Thyroid gland (tissue), 4 donors: ENCODE measurements at regions not wholly inside any gene's neighbourhood (a gene's known extent, or its start where the extent isn't known, plus 50 kb on each side); places are given as distances from the start of the nearest gene placed in this dataset.

ENCODE experiments used
- DNase-seq, 2 donors: peaks; one replicate each; pipeline ENCODE4 v3.0.0-alpha.2; 2019
- H3K27ac ChIP-seq, 3 donors: fragments of 200-600 bp; sonication (generic); 1 replicate in 2 of 3; 2 replicates in 1 of 3; pipeline ENCODE4 v1.5.1; 2016 to 2019; ENCODE audit warnings: mild to moderate bottlenecking in 1 of 3, moderate library complexity in 1 of 3
- H3K27me3 ChIP-seq: fragments of 200-600 bp; sonication (generic); one replicate; pipeline ENCODE4 v1.5.1; 2019
- H3K36me3 ChIP-seq, 2 donors: fragments of 200-600 bp; sonication (generic); one replicate each; pipeline ENCODE4 v1.5.1; 2016 to 2019
- H3K4me1 ChIP-seq, 2 donors: fragments of 200-600 bp; sonication (generic); one replicate each; pipeline ENCODE4 v1.5.1; 2017 to 2019
- H3K4me3 ChIP-seq, 3 donors: fragments of 200-600 bp; sonication (generic); replicated peaks in 1 of 3; 1 replicate in 2 of 3; 2 replicates in 1 of 3; pipeline ENCODE4 v1.5.1; 2016; ENCODE audit warnings: mild to moderate bottlenecking in 1 of 3
- H3K9me3 ChIP-seq: fragments of 200-600 bp; sonication (generic); one replicate; pipeline ENCODE4 v1.5.1; 2017
- CTCF ChIP-seq, 6 experiments: fragments of 200-600 bp in 3 of 6; fragments of 450-650 bp in 3 of 6; sonication (generic) in 3 of 6; IDR thresholded peaks; one replicate each; pipeline ENCODE4 v1.5.1; 2016 to 2019; ENCODE audit warnings: antibody characterized with exemption in 6 of 6, mild to moderate bottlenecking in 2 of 6, inconsistent platforms in 1 of 6, moderate library complexity in 1 of 6
- POLR2A ChIP-seq, 2 donors: fragments of 450-650 bp; IDR thresholded peaks; one replicate each; pipeline ENCODE4 v1.6.1; 2017; ENCODE audit warnings: antibody characterized with exemption in 2 of 2, mild to moderate bottlenecking in 2 of 2, moderate library complexity in 1 of 2
- WGBS, 2 donors: methylation state at CpG; one replicate each; pipeline ENCODE4 v1.1.5; 2017; 5-methylcytosine and 5-hydroxymethylcytosine counted together
- intact Hi-C: fragments of 100-400 bp; cut with DNase I; formaldehyde crosslinking; loops from one replicate; pipeline ENCODE4 v1.15.1; 2023

GRCh38 chr5:66246608-66247007 is 102.5 kb downstream of the SREK1 start:
- Histone ChIP-seq H3K4me3 (no peak overlapping the region), H3K4me1 (no peaks in the 10 kb centered on the region), H3K36me3 (no peaks in the 10 kb centered on the region), H3K27me3 (no peaks in the 10 kb centered on the region), H3K9me3 (no peaks in the 10 kb centered on the region), H3K27ac (no peak overlapping the region)
- intact Hi-C loops: no loop called here
- no peak for TF ChIP-seq CTCF (IDR thresholded peaks at IDR 0.05)
- no peak for TF ChIP-seq POLR2A (IDR thresholded peaks at IDR 0.05)
- no peak for DNase-seq
- WGBS, 2 donors: 79 to 83% methylated on average over 6 of the region's 6 CpGs

- Histone ChIP-seq H3K36me3 (no peaks in the 10 kb centered on the region), H3K27ac (no peak overlapping the region), H3K4me3 (no peak overlapping the region), H3K27me3 (no peaks in the 10 kb centered on the region), H3K4me1 (no peaks in the 10 kb centered on the region), H3K9me3 (no peaks in the 10 kb centered on the region)
- DNase-seq: no peak
- TF ChIP-seq CTCF (IDR thresholded peaks at IDR 0.05) (no peak), POLR2A (IDR thresholded peaks at IDR 0.05) (no peak)
- intact Hi-C loops: no loop called here
- 66 to 77% methylated on average over 4 of the region's 4 CpGs for WGBS, 2 donors
Observed at GRCh38 chr5:66247176-66247960, 103.3 kb downstream of the SREK1 start.

GRCh38 chr5:66248874-66249273 is 104.8 kb downstream of the SREK1 start:
- DNase-seq: no peak
- intact Hi-C loops: no loop called here
- Histone ChIP-seq H3K9me3 (no peaks in the 10 kb centered on the region), H3K4me1 (no peaks in the 10 kb centered on the region), H3K36me3 (no peaks in the 10 kb centered on the region), H3K27ac (no peak overlapping the region), H3K4me3 (no peak overlapping the region), H3K27me3 (no peaks in the 10 kb centered on the region)
- TF ChIP-seq CTCF (IDR thresholded peaks at IDR 0.05): no peak
- TF ChIP-seq POLR2A (IDR thresholded peaks at IDR 0.05): no peak
- 64 to 76% methylated on average over 2 of the region's 2 CpGs for WGBS, 2 donors

- Histone ChIP-seq H3K27ac (no peak overlapping the region), H3K4me3 (no peak overlapping the region), H3K4me1 (no peaks in the 10 kb centered on the region), H3K27me3 (no peaks in the 10 kb centered on the region), H3K36me3 (no peaks in the 10 kb centered on the region), H3K9me3 (no peaks in the 10 kb centered on the region)
- intact Hi-C loops: no loop called here
- no peak for DNase-seq
- TF ChIP-seq POLR2A (IDR thresholded peaks at IDR 0.05): no peak
- TF ChIP-seq CTCF (IDR thresholded peaks at IDR 0.05): no peak
- WGBS, 2 donors: 80 to 94% methylated on average over 4 of the region's 4 CpGs
Observed at GRCh38 chr5:66249920-66250319, 105.8 kb downstream of the SREK1 start.

- no peak for DNase-seq
- WGBS, 2 donors: 85 to 89% methylated on average over 3 of the region's 3 CpGs
- TF ChIP-seq POLR2A (IDR thresholded peaks at IDR 0.05) (no peak), CTCF (IDR thresholded peaks at IDR 0.05) (no peak)
Observed at GRCh38 chr5:66252849-66253248, 108.7 kb downstream of the SREK1 start.

More at GRCh38 chr5:66252849-66253248, 108.7 kb downstream of the SREK1 start:
- Histone ChIP-seq H3K4me3 (no peak overlapping the region), H3K27me3 (no peaks in the 10 kb centered on the region), H3K36me3 (no peaks in the 10 kb centered on the region), H3K9me3 (no peaks in the 10 kb centered on the region), H3K4me1 (no peaks in the 10 kb centered on the region), H3K27ac (no peak overlapping the region)
- intact Hi-C loops: no loop called here
